Coronary artery (tissue), 2 donors: ENCODE measurements at regions not wholly inside any gene's neighbourhood (a gene's known extent, or its start where the extent isn't known, plus 50 kb on each side); places are given as distances from the start of the nearest gene placed in this dataset.
"Not testable (repeated sequence)": the region's sequence is repeated elsewhere in the genome, so short reads cannot be mapped to it uniquely, and the experiment has no call there.

Experiments used
- DNase-seq: peaks from one replicate; pipeline ENCODE4 v3.0.0-alpha.2; 2017; ENCODE audit warnings: low spot score
- H3K27ac ChIP-seq, 2 donors: fragments of 200-600 bp; sonication (generic); one replicate each; pipeline ENCODE4 v1.5.1; 2016 to 2019
- H3K4me3 ChIP-seq: fragments of 200-600 bp; sonication (generic); 2 replicates; pipeline ENCODE4 v1.5.1; 2016; ENCODE audit warnings: mild to moderate bottlenecking, moderate library complexity
- TF ChIP-seq, protein P1 (sequence below): fragments of 200-600 bp; sonication (generic); IDR thresholded peaks from one replicate; pipeline ENCODE4 v1.5.1; 2019; ENCODE audit warnings: antibody characterized with exemption

GRCh38 chr11:19614370-19614940 lies 98.2 kb upstream of the NAV2 start:
- Histone ChIP-seq H3K27ac (peak overlapping the region in 1 of 2 donors; percentile 54), H3K4me3 (no peak overlapping the region)
- no peak for DNase-seq
- TF ChIP-seq, protein P1, sequence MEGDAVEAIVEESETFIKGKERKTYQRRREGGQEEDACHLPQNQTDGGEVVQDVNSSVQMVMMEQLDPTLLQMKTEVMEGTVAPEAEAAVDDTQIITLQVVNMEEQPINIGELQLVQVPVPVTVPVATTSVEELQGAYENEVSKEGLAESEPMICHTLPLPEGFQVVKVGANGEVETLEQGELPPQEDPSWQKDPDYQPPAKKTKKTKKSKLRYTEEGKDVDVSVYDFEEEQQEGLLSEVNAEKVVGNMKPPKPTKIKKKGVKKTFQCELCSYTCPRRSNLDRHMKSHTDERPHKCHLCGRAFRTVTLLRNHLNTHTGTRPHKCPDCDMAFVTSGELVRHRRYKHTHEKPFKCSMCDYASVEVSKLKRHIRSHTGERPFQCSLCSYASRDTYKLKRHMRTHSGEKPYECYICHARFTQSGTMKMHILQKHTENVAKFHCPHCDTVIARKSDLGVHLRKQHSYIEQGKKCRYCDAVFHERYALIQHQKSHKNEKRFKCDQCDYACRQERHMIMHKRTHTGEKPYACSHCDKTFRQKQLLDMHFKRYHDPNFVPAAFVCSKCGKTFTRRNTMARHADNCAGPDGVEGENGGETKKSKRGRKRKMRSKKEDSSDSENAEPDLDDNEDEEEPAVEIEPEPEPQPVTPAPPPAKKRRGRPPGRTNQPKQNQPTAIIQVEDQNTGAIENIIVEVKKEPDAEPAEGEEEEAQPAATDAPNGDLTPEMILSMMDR, result no peak

DNA sequence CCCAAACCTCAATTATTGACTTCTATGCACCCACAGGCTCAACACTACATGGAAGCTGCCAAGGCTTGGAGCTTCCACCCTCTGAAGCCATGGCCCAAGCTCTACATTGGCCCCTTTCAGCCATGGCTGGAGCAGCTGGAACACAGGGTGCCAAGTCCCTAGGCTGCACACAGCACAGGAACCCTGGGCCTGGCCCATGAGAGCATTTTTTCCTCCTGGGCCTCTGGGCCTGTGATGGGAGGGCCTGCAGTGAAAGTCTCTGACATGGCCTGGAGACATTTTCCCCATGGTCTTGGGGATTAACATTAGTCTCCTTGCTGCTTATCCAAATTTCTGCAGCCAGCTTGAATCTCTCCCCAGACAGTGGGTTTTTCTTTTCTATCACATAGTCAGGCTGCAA lies 100.6 kb upstream of the NAV2 start:
- not testable (repeated sequence) for DNase-seq, H3K4me3 ChIP-seq, H3K27ac ChIP-seq

DNA sequence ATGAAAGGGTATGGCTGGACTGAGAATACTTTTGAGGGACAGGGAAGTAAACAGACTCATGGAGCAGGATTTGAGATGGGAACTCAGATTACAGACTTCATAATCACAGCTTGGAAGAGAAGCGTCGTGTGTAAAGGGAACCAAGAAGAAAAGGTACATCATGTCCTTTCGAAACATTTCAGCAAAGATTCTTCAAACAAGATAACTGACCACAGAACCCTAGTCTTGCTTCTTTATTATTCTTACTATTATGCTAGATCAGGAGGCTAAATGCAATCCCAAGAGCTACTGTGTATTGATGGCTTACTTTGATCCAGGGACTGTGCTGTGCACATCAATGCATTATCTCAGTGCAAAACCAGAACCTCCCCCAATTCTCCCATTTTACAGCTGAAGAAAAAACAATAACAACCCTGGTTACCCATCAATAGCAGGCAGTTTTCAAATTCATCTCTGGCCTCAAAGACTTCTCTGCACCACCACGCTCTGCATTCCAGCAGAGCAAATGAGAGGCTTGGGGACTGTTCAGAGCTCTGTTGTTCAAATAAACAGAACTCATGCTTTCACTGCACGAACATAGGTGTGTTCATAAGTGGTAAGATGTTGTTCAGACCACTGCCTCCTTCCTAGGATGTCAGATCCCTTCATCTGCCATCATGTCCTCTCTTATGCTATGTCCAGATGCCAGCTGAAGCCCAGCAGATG lies 104.8 kb upstream of the NAV2 start:
- Histone ChIP-seq H3K4me3 (no peak overlapping the region), H3K27ac (no peak overlapping the region)
- TF ChIP-seq, protein P1, result no peak
- no peak for DNase-seq

DNA sequence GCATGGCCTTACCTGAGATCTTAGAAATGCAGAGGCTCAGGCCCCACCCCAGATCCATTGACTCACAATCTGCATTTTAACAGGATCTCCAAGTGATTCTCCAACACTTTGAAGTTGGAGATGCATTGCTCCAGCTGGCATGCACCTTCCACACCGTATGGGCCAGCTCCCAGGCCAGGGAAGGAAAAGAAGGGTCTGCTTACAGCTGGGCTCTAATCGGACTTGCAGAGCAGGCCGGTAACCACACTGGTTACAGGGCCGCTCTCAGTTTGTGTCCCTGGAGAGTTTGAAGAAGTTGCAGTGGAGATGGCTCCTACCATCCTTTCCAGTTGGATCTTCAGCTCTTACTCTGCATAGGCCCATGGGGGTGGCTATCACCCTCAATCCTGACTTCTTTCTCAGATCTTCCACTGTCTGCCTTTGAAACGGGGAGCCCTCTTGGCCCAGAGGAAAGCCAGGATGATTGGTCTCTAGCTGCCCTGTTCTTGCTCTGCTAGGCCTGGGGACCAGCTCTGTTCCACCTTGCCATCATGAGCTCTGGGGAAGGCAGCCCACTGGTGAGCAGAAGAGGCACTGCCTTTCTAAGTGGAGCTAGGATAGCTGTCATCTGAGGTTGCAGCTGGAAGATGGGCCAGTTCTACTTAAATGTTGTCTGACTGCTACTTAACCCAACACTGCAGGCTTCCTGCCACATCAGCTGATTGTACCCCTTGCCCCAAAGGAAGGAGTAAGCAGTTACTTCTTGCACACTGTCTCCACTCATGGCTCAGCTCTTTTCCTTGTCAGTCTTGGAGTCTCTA lies 105.6 kb upstream of the NAV2 start:
- TF ChIP-seq, protein P1, result no peak
- no peak for DNase-seq
- Histone ChIP-seq H3K27ac (no peak overlapping the region), H3K4me3 (no peak overlapping the region)

- peak overlapping the region in 1 of 2 donors; percentile 55 for H3K27ac ChIP-seq
- DNase-seq, result no peak
- TF ChIP-seq, protein P1, result no peak
- H3K4me3 ChIP-seq, result no peak overlapping the region
These were observed 106.9 kb upstream of the NAV2 start for GRCh38 chr11:19605520-19606371.

GRCh38 chr11:19604679-19605375 lies 107.8 kb upstream of the NAV2 start:
- TF ChIP-seq, protein P1, result no peak
- H3K27ac ChIP-seq, result peak overlapping the region; percentile 8 to 53
- DNase-seq, result no peak
- no peak overlapping the region for H3K4me3 ChIP-seq
